ENCODE measurements at regions not wholly inside any gene's neighbourhood (a gene's known extent, or its start where the extent isn't known, plus 50 kb on each side); places are given as distances from the start of the nearest gene placed in this dataset.

- H3K4me3 ChIP-seq, result no peak overlapping the region
- no peaks in the 10 kb centered on the region for H3K9me3 ChIP-seq
- no peaks in the 10 kb centered on the region for H3K4me1 ChIP-seq (replicated peaks)
- intact Hi-C loops (cut with DNase I), result no loop called here
- H3K27me3 ChIP-seq (replicated peaks; ENCODE audit: insufficient read depth), result no peaks in the 10 kb centered on the region
- no peak overlapping the region for H3K27ac ChIP-seq
- H3K36me3 ChIP-seq, result no peaks in the 10 kb centered on the region
- TF ChIP-seq CTCF (IDR thresholded peaks at IDR 0.05), result no peak
- TF ChIP-seq POLR2AphosphoS5 (IDR thresholded peaks at IDR 0.05), result no peak
- no peak for TF ChIP-seq POLR2A (IDR thresholded peaks at IDR 0.05)
- DNase-seq (ENCODE audit: low spot score), result no peak
Measured at GRCh38 chr20:7609251-7609650, 331.0 kb downstream of the HAO1 start.

DNA sequence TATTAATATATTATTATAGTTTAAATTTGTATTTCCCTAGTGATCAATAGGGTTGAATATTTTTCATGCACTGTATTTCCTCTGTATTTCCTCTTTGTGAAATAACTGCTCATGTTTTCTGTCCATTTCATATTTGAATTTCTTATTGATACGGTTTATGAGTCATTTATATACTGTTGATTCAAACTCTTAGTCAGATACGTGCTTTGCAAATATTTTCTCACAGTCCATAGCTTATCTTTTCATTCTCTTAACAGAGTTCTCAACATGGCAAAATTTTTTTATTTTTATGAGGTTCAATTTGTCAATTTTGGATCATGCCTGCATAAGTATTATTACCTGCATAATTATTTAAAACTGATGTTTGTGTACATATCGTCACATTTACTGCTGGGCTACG is 329.6 kb downstream of the HAO1 start:
- DNase-seq (ENCODE audit: low spot score), result no peak

DNA sequence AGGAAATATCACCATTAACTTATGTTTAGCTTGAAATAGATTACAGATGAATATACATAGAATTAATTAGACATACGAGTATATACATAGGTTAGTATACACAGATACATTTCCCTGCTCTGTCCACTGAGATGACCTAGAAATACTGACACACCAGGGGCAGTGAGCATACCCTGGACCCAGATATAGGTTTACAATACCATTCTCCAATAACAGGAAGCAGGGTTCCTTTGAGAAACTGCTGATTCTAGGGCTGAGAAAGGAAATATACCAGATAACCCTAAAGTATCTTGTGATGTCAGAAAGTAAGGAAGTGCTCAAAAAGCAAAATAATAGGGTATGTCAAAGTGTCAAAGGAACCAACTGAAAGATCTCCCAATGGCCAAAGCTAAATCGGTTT is 322.5 kb downstream of the HAO1 start:
- 84% methylated on average over 2 of the region's 2 CpGs for WGBS
- H3K27me3 ChIP-seq (replicated peaks; ENCODE audit: insufficient read depth), result no peaks in the 10 kb centered on the region
- no peak overlapping the region for H3K27ac ChIP-seq
- no peak overlapping the region for H3K4me3 ChIP-seq
- no peaks in the 10 kb centered on the region for H3K9me3 ChIP-seq
- no peaks in the 10 kb centered on the region for H3K36me3 ChIP-seq
- no peaks in the 10 kb centered on the region for H3K4me1 ChIP-seq (replicated peaks)
- DNase-seq (ENCODE audit: low spot score), result no peak
- intact Hi-C loops (cut with DNase I), result no loop called here
- no peak for TF ChIP-seq POLR2A (IDR thresholded peaks at IDR 0.05)
- no peak for TF ChIP-seq POLR2AphosphoS5 (IDR thresholded peaks at IDR 0.05)
- TF ChIP-seq CTCF (IDR thresholded peaks at IDR 0.05), result no peak

More for the DNA sequence above, 329.6 kb downstream of the HAO1 start:
- Histone ChIP-seq H3K4me3 (no peak overlapping the region), H3K9me3 (no peaks in the 10 kb centered on the region), H3K4me1 (replicated peaks) (no peaks in the 10 kb centered on the region), H3K27ac (no peak overlapping the region), H3K36me3 (no peaks in the 10 kb centered on the region), H3K27me3 (replicated peaks; ENCODE audit: insufficient read depth) (no peaks in the 10 kb centered on the region)
- WGBS, result 54% methylated on average over 4 of the region's 4 CpGs
- intact Hi-C loops (cut with DNase I), result no loop called here
- TF ChIP-seq POLR2AphosphoS5 (IDR thresholded peaks at IDR 0.05) (no peak), CTCF (IDR thresholded peaks at IDR 0.05) (no peak), POLR2A (IDR thresholded peaks at IDR 0.05) (no peak)

DNA sequence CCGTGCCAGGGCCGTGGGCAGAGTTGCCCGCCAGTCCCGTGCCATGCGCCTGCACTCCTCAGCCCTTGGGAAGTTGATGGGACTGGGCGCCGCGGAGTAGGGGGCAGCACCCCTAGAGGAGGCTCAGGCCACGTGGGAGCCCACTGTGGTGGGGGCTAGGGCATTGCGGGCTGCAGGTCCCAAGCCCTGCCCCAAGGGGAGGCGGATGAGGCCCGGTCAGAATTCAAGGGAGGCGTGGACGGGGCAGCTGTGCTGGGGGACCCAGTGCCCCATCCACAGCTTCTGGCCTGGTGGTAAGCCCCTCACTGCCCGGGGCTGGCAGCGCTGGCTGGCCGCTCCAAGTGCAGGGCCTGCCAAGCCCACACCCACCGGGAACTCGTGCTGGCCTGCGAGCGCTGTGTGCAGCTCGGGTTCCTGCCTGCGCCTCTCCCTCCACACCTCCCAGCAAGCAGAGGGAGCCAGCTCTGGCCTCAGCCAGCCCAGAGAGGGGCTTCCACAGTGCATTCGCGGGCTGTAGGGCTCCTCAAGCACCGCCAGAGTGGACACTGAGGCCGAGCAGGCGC is 317.8 kb downstream of the HAO1 start:
- no peak for DNase-seq (ENCODE audit: low spot score)
- Histone ChIP-seq H3K27me3 (replicated peaks; ENCODE audit: insufficient read depth) (no peaks in the 10 kb centered on the region), H3K36me3 (no peaks in the 10 kb centered on the region), H3K4me1 (replicated peaks) (no peaks in the 10 kb centered on the region), H3K4me3 (no peak overlapping the region), H3K9me3 (no peaks in the 10 kb centered on the region), H3K27ac (no peak overlapping the region)
- no peak for TF ChIP-seq POLR2A (IDR thresholded peaks at IDR 0.05)
- no peak for TF ChIP-seq CTCF (IDR thresholded peaks at IDR 0.05)
- no peak for TF ChIP-seq POLR2AphosphoS5 (IDR thresholded peaks at IDR 0.05)
- 90% methylated on average over 28 of the region's 28 CpGs for WGBS
- intact Hi-C loops (cut with DNase I), result no loop called here

DNA sequence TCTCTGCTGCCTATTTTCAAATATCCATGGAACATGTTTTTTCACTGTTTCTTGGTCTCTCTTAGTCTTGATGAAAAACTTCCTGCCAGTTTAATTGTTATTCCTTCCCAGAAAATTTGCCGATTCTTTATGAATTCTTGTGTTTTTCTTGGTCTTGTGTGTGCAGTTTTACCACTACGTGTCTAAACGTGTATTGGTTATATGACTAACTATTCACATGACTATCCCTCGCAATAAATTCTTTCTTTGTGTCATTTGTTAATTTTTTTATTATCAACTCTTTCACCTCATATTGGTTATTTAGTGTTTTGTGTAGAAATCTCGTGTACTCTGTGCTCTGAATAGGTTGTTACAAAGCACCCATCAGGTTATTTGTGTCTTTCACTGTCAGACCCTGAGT is 315.4 kb downstream of the HAO1 start:
- WGBS, result 66% methylated on average over 5 of the region's 5 CpGs
- intact Hi-C loops (cut with DNase I), result no loop called here
- DNase-seq (ENCODE audit: low spot score), result no peak
- H3K9me3 ChIP-seq, result no peaks in the 10 kb centered on the region
- H3K4me1 ChIP-seq (replicated peaks), result no peaks in the 10 kb centered on the region
- TF ChIP-seq CTCF (IDR thresholded peaks at IDR 0.05), result no peak
- TF ChIP-seq POLR2A (IDR thresholded peaks at IDR 0.05), result no peak
- no peak for TF ChIP-seq POLR2AphosphoS5 (IDR thresholded peaks at IDR 0.05)
- no peaks in the 10 kb centered on the region for H3K36me3 ChIP-seq
- no peak overlapping the region for H3K4me3 ChIP-seq
- no peak overlapping the region for H3K27ac ChIP-seq
- no peaks in the 10 kb centered on the region for H3K27me3 ChIP-seq (replicated peaks; ENCODE audit: insufficient read depth)
